ENCODE measurements at regions not wholly inside any gene's neighbourhood (a gene's known extent, or its start where the extent isn't known, plus 50 kb on each side); places are given as distances from the start of the nearest gene placed in this dataset.

DNA sequence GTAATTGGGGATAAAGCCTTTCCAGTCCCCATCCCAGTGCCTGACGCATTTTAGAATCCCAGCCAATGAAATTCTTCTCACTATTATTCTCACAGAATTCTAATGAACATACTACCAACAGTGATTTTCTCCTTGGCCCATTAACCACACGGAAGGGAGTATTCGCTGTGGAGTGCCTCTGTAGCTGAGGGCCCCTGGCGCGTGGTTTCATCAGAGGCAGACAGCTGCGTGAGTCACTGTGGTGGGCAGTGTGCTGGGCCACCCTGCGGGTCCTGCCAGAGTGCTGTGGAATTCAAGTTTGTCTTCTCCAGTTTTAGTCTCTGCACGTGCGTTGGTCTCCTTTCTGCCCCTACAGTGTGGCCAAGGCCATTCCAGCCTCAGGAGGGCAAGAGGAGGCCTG lies 335.4 kb upstream of the FAT1 start:
- POLR2A ChIA-PET (ENCODE audit: partially characterized antibody): no interaction called here
- H4K20me1 ChIP-seq (replicated peaks in 1 of 2; ENCODE audit: control insufficient read depth in 1 of 2, insufficient read depth in 2 of 2, low read length in 2 of 2): no peaks in the 10 kb centered on the region
- no peak overlapping the region for H2BK20ac ChIP-seq (ENCODE audit: low read length)
- no peak overlapping the region for H4K5ac ChIP-seq (ENCODE audit: insufficient read length, low read depth, low read length)
- no peak overlapping the region for H3K56ac ChIP-seq (replicated peaks; ENCODE audit: insufficient read length, low read depth, low read length)
- H3K23me2 ChIP-seq (ENCODE audit: low read depth, low read length): no peaks in the 10 kb centered on the region
- H3K36me3 ChIP-seq (ENCODE audit: control insufficient read depth in 2 of 4, insufficient read depth in 4 of 4, low read length in 3 of 4): no peaks in the 10 kb centered on the region
- H2BK15ac ChIP-seq (ENCODE audit: low read length): no peak overlapping the region
- H3K18ac ChIP-seq (ENCODE audit: extremely low read depth, low read length): no peak overlapping the region
- H3K9me3 ChIP-seq (ENCODE audit: insufficient read depth in 2 of 2, low read depth in 1 of 2, low read length in 1 of 2): no peaks in the 10 kb centered on the region
- WGBS, 2 experiments (ENCODE audit: extremely low coverage in 1 of 2, insufficient coverage in 1 of 2, insufficient read length in 1 of 2, insufficient replicate concordance in 2 of 2, low coverage in 1 of 2, low lambda C conversion rate in 2 of 2, missing lambda C conversion rate in 1 of 2): 89% methylated on average over 9 of the region's 9 CpGs; no CpG with 5 or more reads in 1 of the 2 experiments
- CTCF ChIA-PET (ENCODE audit: partially characterized antibody): no interaction called here
- H3K4me2 ChIP-seq (ENCODE audit: insufficient read depth in 1 of 2, low read depth in 2 of 2, low read length in 2 of 2): no peak overlapping the region
- H2AFZ ChIP-seq (ENCODE audit: low read length): no peak overlapping the region
- H3K4ac ChIP-seq (replicated peaks; ENCODE audit: insufficient read length, low read depth, low read length): no peak overlapping the region
- DNase-seq (ENCODE audit: low read depth in 1 of 2, low spot score in 2 of 2) (no peak), FAIRE-seq (no peak)
- no peaks in the 10 kb centered on the region for H3K79me1 ChIP-seq (ENCODE audit: low read depth, low read length)
- H3K4me1 ChIP-seq (replicated peaks in 1 of 4; ENCODE audit: control insufficient read depth in 3 of 4, insufficient read depth in 4 of 4, low read length in 3 of 4): no peaks in the 10 kb centered on the region
- H2BK12ac ChIP-seq (ENCODE audit: low read depth, low read length): no peak overlapping the region
- no peak overlapping the region; the same call in 1 of the 2 replicates for H4K8ac ChIP-seq (ENCODE audit: extremely low read depth, insufficient read depth, low read length)
- no peak overlapping the region for H3K23ac ChIP-seq (ENCODE audit: insufficient read length)
- H2BK5ac ChIP-seq (ENCODE audit: low read depth, low read length): no peak overlapping the region
- H2BK120ac ChIP-seq (replicated peaks; ENCODE audit: low read depth, low read length): no peak overlapping the region
- no peak overlapping the region for H3K14ac ChIP-seq (ENCODE audit: insufficient read length)
- no peak overlapping the region for H2AK5ac ChIP-seq (ENCODE audit: low read depth, low read length)
- no peaks in the 10 kb centered on the region for H3K79me2 ChIP-seq (ENCODE audit: control insufficient read depth in 1 of 2, insufficient read depth in 2 of 2, low read length in 2 of 2)
- TF ChIP-seq NANOG (IDR thresholded peaks at IDR 0.05; ENCODE audit: insufficient read depth, low read depth, low read length, poor library complexity, severe bottlenecking) (no peak), POLR2A (IDR thresholded peaks at IDR 0.05; ENCODE audit: control extremely low read depth in 1 of 2, low read depth in 2 of 2, low read length in 2 of 2) (no peak), EGR1 (IDR thresholded peaks at IDR 0.05; ENCODE audit: borderline replicate concordance, low read depth, low read length) (no peak), ASH2L (IDR thresholded peaks at IDR 0.05; ENCODE audit: low read length) (no peak), JUN (IDR thresholded peaks at IDR 0.05; ENCODE audit: low read depth, low read length) (no peak), JUND (IDR thresholded peaks at IDR 0.05; ENCODE audit: low read length) (no peak), TEAD4 (IDR thresholded peaks at IDR 0.05; ENCODE audit: low read depth, low read length) (no peak), NRF1 (IDR thresholded peaks at IDR 0.05; ENCODE audit: low read depth, low read length) (no peak), EP300 (IDR thresholded peaks at IDR 0.05; ENCODE audit: borderline replicate concordance in 1 of 2, low read depth in 2 of 2, low read length in 2 of 2) (no peak)
- no peak overlapping the region for H3K4me3 ChIP-seq (ENCODE audit: extremely low read depth in 1 of 4, insufficient read depth in 2 of 4, low read depth in 3 of 4, low read length in 4 of 4)
- no peaks in the 10 kb centered on the region for H3K27me3 ChIP-seq (replicated peaks in 1 of 4; ENCODE audit: control insufficient read depth in 3 of 4, extremely low read depth in 1 of 4, insufficient read depth in 3 of 4, low read length in 3 of 4)
- H4K91ac ChIP-seq (replicated peaks; ENCODE audit: insufficient read length, low read length): no peak overlapping the region
- no peak overlapping the region for H3K9ac ChIP-seq (replicated peaks in 1 of 4; ENCODE audit: extremely low read depth in 1 of 4, low read depth in 3 of 4, low read length in 3 of 4)
- no peak overlapping the region for H3K27ac ChIP-seq (ENCODE audit: low read depth, low read length)

All from H1 (cell line).